A673 (cell line): ENCODE measurements at regions not wholly inside any gene's neighbourhood (a gene's known extent, or its start where the extent isn't known, plus 50 kb on each side); places are given as distances from the start of the nearest gene placed in this dataset.

Experiments used
- CTCF ChIP-seq: fragments of 300-800, 200-600 bp; sonication (generic); conservative IDR thresholded peaks from 2 replicates; pipeline ENCODE4 v1.5.1; 2017; ENCODE audit warnings: low read depth, mild to moderate bottlenecking, antibody characterized with exemption, low read length, moderate library complexity, mixed read lengths
- EZH2 ChIP-seq: fragments of 200-600 bp; sonication (generic); IDR thresholded peaks from 2 replicates; pipeline ENCODE4 v1.6.1; 2017; ENCODE audit warnings: borderline replicate concordance, low read depth, mild to moderate bottlenecking, mixed read lengths, antibody characterized with exemption, low read length; ENCODE audit not compliant: poor library complexity, severe bottlenecking

DNA sequence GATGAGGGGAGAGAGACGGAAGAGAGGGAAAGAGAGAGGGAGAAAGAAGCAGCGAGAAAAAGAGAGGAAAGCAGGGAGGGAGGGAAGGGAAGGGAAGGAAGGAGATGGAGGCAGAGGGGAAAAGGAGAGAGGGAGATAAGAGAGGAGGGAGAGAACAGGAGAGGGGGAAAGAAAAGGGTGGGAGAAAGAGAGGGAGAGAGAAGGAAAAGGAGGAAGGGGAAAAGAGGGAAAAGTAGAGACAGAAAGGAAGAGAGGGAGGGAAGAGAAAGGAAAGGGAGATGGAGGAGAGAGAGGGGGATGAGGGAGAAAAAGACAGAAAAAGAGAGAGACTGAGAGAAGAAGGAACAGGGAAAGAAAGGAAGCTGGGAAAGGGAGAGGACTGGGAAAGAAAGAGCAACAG lies 814.4 kb downstream of the CDH11 start:
- TF ChIP-seq CTCF = no peak
- TF ChIP-seq EZH2 = no peak
